Glutamatergic neuron (in vitro differentiated cells): ENCODE measurements at regions not wholly inside any gene's neighbourhood (a gene's known extent, or its start where the extent isn't known, plus 50 kb on each side); places are given as distances from the start of the nearest gene placed in this dataset.
A peak's percentile ranks its signal among the peaks of the same experiment; 100 is the strongest.

Source experiments
- DNase-seq: peaks from one replicate; pipeline ENCODE4 v3.0.0; 2022
- H3K27ac Mint-ChIP-seq: one replicate; pipeline ENCODE4 v1.8.0; 2020; ENCODE audit warnings: mild to moderate bottlenecking, mixed read lengths, inconsistent platforms; ENCODE audit not compliant: unreplicated experiment
- H3K27me3 Mint-ChIP-seq: one replicate; pipeline ENCODE4 v1.8.0; 2020; ENCODE audit warnings: mild to moderate bottlenecking, moderate library complexity, mixed read lengths, inconsistent platforms; ENCODE audit not compliant: unreplicated experiment
- H3K36me3 Mint-ChIP-seq: one replicate; pipeline ENCODE4 v1.8.0; 2020; ENCODE audit warnings: mild to moderate bottlenecking, mixed read lengths, inconsistent platforms; ENCODE audit not compliant: unreplicated experiment
- H3K4me1 Mint-ChIP-seq: one replicate; pipeline ENCODE4 v1.8.0; 2020; ENCODE audit warnings: mild to moderate bottlenecking, low read depth, mixed read lengths, inconsistent platforms; ENCODE audit not compliant: unreplicated experiment
- H3K4me3 Mint-ChIP-seq: one replicate; pipeline ENCODE4 v1.8.0; 2020; ENCODE audit warnings: mild to moderate bottlenecking, mixed read lengths, inconsistent platforms; ENCODE audit not compliant: unreplicated experiment
- H3K9me3 Mint-ChIP-seq: one replicate; pipeline ENCODE4 v1.8.0; 2020; ENCODE audit warnings: mild to moderate bottlenecking, moderate library complexity, mixed read lengths, inconsistent platforms; ENCODE audit not compliant: unreplicated experiment
- TF ChIP-seq, protein P1 (sequence below): fragments of 200-600 bp; sonication (generic); IDR thresholded peaks from one replicate; pipeline ENCODE4 v1.5.0; 2021; ENCODE audit not compliant: partially characterized antibody, unreplicated experiment

DNA sequence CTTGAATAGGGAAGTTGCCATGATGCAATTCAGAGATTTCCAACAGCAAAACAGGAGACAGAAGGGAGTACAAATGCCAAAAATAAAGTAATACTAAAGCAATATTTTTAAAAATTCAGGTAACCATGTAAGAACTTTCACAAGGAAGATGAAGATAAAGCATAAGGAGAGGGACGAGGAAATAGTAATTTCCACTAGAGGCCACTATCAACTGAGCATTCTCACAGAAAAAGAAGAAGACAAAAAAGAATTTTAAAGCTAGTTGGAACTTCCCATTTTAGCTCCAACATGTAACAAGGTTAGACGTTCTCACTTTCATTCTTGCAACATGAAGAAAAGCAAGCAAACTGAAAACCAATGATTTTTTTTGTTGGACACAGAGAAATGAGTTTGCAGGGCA lies 779.9 kb upstream of the CDH6 start:
- TF ChIP-seq, protein P1, sequence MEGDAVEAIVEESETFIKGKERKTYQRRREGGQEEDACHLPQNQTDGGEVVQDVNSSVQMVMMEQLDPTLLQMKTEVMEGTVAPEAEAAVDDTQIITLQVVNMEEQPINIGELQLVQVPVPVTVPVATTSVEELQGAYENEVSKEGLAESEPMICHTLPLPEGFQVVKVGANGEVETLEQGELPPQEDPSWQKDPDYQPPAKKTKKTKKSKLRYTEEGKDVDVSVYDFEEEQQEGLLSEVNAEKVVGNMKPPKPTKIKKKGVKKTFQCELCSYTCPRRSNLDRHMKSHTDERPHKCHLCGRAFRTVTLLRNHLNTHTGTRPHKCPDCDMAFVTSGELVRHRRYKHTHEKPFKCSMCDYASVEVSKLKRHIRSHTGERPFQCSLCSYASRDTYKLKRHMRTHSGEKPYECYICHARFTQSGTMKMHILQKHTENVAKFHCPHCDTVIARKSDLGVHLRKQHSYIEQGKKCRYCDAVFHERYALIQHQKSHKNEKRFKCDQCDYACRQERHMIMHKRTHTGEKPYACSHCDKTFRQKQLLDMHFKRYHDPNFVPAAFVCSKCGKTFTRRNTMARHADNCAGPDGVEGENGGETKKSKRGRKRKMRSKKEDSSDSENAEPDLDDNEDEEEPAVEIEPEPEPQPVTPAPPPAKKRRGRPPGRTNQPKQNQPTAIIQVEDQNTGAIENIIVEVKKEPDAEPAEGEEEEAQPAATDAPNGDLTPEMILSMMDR: no peak
- DNase-seq: no peak
- Mint-ChIP-seq H3K9me3 (no peaks in the 10 kb centered on the region), H3K27me3 (no peaks in the 10 kb centered on the region), H3K4me1 (peaks cover 2% of the 10 kb centered on the region), H3K4me3 (no peak overlapping the region), H3K27ac (no peak overlapping the region), H3K36me3 (no peaks in the 10 kb centered on the region)

DNA sequence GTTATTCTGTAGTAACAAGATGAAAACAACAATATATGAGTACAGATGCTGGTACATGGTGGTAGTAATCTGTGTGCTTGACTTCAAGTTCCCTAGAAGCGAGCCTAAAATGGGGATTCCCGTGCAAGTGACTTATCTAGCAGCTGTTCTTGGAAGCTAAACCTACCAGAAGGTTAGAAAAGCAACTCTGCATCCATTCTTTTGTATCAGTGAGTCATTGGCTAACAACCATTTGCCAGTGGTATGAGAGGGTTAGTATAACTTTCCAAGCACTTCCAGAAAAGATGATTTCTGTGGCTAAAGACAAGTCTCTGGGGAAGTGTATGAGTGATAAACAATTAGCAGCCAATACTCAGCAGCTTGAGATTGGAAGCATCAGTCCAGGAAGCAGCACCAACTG lies 787.7 kb upstream of the CDH6 start:
- peaks cover 15% of the 10 kb centered on the region for H3K4me1 Mint-ChIP-seq
- TF ChIP-seq, protein P1: no peak
- peaks cover 5% of the 10 kb centered on the region for H3K36me3 Mint-ChIP-seq
- H3K27ac Mint-ChIP-seq: no peak overlapping the region
- no peak for DNase-seq
- peaks cover 2% of the 10 kb centered on the region for H3K9me3 Mint-ChIP-seq
- no peak overlapping the region for H3K4me3 Mint-ChIP-seq
- peaks cover 3% of the 10 kb centered on the region for H3K27me3 Mint-ChIP-seq

DNA sequence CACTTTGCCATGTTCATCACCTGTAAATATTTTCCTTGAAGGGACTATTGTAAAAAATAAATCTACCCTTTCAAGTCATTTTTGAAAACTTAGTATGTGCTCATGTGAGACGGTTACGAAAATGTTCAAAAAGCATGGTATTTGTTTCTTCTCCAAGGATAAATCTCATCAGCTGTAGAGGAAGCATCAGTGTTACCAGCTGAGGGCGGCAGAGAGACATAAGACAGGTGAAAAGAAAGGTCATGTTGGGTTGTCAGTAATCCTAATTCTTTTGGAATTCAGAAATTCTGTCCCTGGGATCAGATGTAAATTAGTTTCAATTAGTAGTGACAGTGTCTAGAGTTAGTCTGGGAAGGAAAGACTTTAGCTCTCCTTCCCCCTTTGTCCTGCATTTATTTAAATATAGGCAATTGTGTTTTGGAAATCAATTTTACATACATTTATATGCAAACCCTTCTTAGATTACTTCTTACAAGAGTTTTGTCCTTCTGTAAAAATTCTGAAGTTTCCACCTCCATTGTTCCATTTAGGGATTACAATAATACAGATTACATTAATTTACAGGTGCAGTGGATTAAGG lies 791.9 kb upstream of the CDH6 start:
- DNase-seq: peak; percentile 77
- Mint-ChIP-seq H3K9me3 (peaks cover 2% of the 10 kb centered on the region), H3K36me3 (peaks cover 5% of the 10 kb centered on the region), H3K27me3 (peaks cover 3% of the 10 kb centered on the region), H3K4me3 (no peak overlapping the region), H3K27ac (no peak overlapping the region), H3K4me1 (peaks cover 15% of the 10 kb centered on the region)
- TF ChIP-seq, protein P1: peak; percentile 49

DNA sequence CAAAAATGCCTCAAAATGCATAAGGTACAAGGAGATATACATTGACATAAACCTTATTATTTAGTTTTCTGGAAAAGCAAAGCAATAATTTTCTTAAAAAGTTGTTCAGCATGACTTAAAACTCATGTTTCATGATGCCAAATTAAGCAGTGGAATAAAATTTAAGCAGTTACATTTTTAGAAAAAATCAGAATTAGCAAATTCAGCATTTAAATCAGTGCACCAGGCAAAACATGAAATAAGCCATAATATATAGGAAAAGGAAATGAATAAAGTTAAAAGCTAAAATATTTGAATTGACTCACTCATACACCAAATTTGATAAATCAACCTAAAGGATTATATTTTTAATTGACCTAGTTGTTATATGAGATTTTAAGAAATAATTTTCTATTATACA lies 795.1 kb upstream of the CDH6 start:
- Mint-ChIP-seq H3K27ac (no peak overlapping the region), H3K36me3 (no peaks in the 10 kb centered on the region), H3K9me3 (no peaks in the 10 kb centered on the region), H3K4me1 (peaks cover 3% of the 10 kb centered on the region), H3K27me3 (no peaks in the 10 kb centered on the region), H3K4me3 (no peak overlapping the region)
- TF ChIP-seq, protein P1: no peak
- DNase-seq: no peak

DNA sequence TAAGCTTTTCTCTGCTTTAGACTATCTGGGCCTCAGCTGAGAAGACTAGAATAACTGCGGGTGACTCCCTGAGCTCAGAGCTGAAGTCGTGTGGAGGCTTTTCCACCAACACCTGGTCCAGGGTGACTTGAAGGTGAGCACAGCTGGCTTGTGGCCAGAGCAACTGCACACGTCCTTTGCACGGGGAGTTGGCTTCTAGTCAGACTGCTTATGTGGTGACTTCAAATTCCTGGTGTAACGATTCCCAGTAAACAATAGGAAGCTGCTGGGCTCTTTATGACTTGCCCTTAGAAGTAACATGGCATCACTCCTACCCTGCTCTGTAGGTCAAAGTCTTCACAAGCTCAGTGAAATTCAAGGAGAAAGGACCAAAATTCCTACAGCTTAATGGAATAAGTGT lies 800.6 kb upstream of the CDH6 start:
- TF ChIP-seq, protein P1: no peak
- Mint-ChIP-seq H3K27me3 (no peaks in the 10 kb centered on the region), H3K4me3 (no peak overlapping the region), H3K27ac (no peak overlapping the region), H3K36me3 (no peaks in the 10 kb centered on the region), H3K9me3 (no peaks in the 10 kb centered on the region), H3K4me1 (no peaks in the 10 kb centered on the region)
- DNase-seq: no peak
